Stimulated activated CD4-positive, alpha-beta T cell treated with anti-CD3 and anti-CD28 coated beads, Interleukin-4, amount 100 ng/mL, for 4 hours (primary cell): ENCODE measurements at regions not wholly inside any gene's neighbourhood (a gene's known extent, or its start where the extent isn't known, plus 50 kb on each side); places are given as distances from the start of the nearest gene placed in this dataset.
"Not testable (repeated sequence)": the region's sequence is repeated elsewhere in the genome, so short reads cannot be mapped to it uniquely, and the experiment has no call there.

Experiments
- DNase-seq, 2 experiments: peaks; one replicate each; pipeline ENCODE4 v3.0.0-alpha.2; 2020

DNA sequence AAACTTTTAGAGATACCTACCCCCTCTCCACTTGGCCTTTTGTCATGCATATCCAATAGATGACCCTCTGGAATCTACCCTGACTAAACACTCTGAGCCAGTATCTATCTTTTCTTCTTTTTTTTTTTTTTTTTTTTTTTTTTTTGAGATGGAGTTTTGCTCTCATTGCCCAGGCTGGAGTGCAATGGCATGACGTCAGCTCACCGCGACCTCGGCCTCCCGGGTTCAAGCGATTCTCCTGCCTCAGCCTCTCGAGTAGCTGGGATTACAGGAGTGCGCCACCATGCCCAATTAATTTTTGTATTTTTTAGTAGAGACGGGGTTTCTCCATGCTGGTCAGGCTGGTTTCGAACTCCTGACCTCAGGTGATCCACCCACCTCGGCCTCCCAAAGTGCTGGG, 50.8 kb upstream of the GRIN2B start:
- DNase-seq, result not testable (repeated sequence)

DNA sequence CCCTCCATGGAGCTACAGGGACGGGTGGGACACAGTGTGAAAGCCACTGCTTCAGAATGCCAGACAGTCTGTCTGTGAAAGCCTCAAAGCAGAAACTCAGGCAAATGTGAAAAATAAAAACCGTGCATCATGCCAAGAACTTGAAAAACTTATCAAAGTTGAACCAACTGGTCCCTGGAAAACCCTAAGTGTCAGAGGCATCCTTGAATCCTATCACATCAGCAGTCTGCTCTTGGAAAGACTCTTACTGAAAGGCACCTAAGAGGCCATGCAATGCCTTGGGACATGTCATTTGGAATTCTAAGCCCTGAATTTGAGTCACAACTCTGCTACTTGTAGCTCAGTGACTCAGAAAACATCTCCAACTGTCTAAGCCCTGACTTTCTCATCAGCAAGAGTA, 62.4 kb upstream of the GRIN2B start:
- DNase-seq, result no peak

DNA sequence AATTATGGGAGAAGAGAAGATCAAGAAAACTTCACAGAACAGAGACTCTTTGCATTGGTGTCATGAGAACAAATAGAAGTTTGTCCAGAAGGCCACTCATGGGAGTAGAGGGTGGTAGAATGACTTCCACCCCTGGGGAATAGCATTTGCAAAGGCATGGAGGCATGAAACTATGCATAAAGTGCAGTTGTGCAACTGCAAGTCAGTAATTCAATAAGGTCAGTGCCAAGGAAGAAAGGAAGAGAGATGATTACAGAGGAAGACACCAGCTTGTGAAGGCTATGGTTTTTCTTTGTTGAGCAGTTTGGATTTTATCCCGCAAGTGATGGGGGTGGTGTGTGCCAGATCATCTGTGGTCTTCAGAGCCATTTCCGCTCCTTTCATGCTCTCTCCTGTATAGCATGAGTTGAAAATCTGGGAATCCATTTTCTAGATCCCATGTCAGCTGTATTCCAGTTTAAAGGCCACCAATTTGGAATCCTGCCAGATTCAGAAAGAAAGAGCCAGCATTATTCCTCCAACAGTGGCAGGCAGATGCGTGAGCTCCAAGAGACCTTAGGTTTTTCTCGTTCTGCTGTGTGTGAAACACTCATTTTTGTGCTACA, 67.6 kb upstream of the GRIN2B start:
- no peak for DNase-seq

DNA sequence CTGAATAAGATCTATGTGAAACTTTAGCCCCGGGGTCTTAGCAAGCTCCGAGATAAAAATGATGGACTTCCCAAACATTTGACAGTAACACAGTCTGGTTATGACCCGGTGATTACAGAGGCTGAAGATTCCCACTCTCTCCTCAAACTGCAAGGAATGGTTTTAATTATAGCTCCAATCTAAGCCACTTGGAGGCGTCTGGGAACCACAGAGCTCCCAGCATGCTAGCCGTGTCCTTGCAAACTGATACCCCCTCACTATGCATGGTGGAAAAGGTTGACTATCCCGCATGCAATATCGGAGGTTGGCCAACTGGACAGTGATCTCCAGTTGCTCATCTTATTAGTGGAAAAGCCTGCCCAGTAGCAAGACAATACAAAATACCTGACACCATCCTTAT, 76.5 kb upstream of the GRIN2B start:
- no peak for DNase-seq

DNA sequence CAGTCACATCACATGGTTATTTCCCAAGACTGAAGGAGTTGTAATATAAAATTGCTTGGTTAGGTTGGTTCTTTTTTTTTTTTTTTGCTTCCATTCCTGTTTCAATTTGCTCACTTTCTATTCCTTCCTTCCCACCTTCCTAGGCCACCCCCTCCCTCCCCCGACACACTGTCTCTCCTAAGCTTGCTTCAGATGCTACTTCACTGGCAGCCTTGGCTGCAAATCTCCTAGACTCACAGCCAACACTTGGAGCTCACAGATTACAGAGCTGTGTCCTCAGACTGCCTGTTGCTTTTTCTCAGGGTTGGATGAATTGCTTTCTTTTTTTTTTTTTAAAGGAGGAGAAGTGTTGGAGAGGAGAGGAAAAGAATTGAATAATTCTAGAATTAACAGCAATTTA, 77.3 kb upstream of the GRIN2B start:
- no peak for DNase-seq

DNA sequence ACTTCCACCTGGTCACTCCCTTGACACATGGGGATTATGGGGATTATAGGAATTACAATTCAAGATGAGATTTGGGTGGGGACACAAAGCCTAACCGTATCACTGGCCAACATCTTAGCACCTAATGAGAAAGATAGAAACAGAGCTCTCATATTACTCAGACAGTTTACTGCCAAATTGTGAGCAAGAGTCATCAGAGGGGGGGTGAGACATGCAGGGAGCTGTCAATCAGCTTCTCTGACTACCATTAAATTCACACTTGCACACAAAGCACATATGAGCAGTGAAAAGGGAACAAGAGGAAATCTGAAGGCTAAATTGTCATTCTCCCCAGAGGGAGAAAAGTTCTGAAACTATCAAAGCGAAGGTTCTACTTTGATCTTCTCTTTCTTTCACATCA, 78.1 kb upstream of the GRIN2B start:
- DNase-seq, result no peak

DNA sequence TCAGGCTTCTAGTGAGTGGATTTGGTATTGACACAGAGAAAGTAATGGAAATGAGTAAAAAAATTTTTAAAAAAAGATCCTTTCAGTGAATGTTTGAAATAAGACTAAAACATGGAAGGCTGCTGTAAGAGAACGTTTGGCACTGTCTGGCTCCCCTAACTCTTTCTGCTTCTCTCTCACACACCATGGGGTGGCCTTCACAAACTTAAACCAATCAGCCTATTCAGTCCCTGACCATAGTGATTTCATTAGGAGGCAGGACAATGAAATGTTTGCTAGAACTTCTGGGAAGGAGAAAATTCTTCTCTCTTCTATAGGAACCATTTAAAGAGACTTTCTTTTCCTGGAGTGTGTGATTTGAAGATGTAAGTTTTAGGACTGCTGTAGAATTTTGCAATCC, 84.2 kb upstream of the GRIN2B start:
- DNase-seq, result no peak

DNA sequence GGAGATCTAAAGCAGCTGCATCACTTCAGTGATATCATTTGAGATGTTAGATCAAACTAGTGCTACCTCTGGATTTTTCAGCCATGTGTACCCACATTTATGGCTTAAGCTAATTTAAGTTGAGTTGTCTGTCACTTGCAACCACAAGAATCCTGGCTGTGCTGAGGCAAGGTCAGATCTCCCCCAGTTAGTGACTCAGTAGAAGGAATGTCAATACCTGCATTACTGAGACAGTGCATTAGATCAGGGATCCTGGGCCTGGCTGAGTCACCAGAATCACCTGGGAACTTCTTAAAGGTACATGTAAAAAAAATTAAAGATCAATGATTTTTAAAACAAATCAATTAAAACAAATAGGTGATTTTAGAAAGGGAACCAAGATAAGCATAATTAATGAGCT, 84.6 kb upstream of the GRIN2B start:
- no peak for DNase-seq

DNA sequence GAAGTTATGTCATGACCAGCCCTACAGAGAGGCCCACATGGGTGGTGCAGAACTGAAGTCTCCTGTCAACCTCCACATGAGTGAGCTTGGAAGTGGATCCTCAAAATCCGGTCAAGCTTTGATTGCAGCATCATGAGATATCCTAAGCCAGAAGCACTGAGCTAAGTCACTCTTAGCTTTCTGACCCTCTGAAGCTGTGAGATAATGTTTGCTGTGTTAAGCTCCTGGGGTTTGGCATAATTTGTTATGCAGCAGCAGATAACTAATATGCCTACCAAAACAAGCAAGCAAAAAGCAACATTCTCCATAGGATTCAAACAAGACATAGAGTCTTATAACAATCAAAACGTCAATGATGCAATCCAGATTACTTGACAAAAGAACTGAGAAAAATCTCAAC, 87.6 kb upstream of the GRIN2B start:
- no peak for DNase-seq

DNA sequence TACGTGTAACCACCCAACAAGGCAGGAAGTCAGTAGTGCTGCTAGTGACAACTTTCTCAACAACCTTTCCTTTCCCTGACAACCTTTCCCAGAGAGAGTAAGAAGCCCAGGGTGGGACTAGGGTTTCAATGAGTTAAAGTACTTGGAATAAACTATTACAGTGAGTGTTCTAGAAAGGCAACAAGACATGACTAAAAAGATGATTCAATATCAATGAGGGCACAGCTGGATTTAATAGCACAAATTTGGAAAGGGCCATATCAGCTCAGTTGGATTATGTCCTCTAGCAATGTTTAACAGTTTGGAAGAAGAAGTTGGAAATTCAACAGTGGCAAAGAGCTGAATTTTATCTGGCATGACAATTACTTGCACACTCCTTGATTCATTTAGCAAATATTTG, 90.4 kb upstream of the GRIN2B start:
- no peak for DNase-seq

DNA sequence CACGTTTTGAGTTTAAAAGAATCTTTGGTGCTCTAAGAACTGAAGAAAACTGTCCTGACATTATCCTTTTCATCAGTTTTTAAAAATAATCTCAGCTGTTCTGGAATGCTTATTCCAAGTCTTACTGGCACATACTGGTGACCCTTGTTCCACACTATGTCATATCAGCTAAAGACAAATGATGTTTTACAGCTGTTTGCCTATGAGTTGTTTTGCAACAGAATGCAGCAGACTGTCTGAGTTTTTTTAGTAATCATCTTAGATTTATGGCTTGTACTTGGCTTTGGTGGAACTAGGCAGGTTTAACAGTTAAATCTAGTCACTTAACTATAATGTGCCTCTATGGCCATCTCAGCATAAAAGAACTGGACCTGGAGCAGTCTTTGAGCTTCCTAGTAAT, 91.6 kb upstream of the GRIN2B start:
- no peak for DNase-seq

DNA sequence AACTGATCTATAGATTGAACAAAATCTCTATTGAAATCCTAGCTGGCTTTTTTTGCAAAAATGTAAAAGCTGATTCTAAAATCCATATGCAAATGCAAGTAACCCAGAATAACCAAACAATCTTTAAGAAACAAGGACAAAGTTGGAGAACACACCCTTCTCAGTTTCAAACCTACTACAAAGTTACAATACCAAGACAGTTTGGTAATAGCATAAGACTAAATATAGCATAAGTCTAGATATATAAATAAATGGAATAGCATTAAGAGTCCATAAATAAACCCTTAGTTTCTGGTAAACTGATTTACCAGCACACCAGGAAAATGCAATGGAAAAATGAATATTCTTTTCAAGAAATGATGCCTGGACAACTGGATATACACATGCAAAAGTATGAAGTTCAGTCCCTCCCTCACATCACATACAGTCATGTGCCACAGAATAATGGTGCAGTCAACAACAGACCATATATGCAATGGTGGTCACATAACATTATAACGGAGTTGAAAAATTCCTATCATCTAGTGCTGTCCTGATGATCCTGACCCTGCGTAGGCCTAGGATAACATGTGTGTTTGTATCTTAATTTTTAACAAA, 94.5 kb upstream of the GRIN2B start:
- DNase-seq, result no peak

DNA sequence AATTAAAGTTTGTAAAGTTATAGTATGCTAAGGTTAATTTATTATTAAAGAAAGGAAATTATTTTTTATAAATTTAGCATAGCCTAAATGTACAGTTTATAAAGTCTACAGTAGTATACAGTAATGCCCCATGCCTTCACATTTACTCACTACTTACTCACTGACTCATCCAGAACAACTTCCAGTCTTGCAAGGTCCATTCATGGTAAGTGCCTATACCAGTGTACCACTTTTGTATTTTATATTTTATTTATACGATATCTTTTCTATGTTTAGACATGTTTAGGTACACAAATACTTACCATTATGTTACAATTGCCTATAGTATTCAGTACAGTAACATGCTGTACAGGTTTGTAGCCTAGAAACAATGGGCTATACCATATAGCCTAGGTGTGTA, 95.1 kb upstream of the GRIN2B start:
- no peak for DNase-seq

DNA sequence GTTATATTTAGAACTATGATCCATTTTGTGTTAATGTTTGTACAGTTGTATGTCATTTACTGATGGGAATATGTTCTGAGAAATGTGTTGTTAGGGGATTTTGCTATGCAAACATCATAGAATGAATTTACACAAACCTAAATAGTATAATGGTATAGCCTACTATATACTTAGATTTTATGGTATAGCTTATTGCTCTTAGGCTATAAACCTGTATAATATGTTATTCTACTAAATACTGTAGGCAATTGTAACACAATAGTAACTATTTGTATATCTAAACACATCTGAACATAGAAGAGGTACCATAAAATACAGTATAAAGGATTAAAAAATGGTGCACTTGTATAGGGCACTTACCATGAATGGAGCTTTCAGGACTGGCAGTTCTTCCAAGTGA, 105.4 kb upstream of the GRIN2B start:
- no peak for DNase-seq

DNA sequence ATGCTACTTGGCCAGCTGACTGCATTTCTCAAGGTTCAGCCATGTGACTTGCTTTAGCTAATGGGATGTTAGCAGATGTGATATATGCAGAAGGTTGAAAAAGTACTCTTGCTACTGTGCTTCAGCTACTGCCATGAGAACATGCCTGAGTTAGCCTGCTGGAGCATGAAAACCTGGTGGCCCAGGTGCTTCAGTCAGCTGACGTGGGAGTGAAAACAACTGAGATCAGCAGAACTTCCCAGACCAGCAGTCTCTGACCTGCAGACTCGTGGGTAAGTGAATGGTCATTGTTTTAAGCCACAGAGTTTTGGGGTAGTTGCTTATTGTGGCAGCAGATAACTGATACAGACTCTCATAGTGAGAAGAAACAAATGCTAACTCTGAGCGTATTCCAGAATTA, 118.6 kb upstream of the GRIN2B start:
- no peak for DNase-seq

DNA sequence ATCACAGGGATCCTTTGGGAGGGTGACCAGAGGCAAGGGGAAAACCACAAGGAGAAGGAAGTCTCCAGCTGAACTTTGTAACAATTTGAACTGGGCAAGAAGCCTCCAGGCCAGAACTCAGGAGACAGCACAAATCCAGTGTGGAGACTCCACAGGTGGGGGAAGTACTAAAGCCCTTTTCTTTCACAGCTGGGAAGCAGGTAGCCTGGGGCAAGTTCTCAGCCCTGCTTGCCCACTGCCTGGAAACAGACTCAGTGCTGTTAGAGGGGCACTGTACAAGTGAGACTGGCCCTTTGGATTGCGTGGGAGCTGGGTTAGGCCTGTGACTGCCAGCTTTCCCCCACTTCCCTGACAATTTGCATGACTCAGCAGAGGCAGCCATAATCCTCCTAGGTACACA, 120.2 kb upstream of the GRIN2B start:
- not testable (repeated sequence) for DNase-seq

DNA sequence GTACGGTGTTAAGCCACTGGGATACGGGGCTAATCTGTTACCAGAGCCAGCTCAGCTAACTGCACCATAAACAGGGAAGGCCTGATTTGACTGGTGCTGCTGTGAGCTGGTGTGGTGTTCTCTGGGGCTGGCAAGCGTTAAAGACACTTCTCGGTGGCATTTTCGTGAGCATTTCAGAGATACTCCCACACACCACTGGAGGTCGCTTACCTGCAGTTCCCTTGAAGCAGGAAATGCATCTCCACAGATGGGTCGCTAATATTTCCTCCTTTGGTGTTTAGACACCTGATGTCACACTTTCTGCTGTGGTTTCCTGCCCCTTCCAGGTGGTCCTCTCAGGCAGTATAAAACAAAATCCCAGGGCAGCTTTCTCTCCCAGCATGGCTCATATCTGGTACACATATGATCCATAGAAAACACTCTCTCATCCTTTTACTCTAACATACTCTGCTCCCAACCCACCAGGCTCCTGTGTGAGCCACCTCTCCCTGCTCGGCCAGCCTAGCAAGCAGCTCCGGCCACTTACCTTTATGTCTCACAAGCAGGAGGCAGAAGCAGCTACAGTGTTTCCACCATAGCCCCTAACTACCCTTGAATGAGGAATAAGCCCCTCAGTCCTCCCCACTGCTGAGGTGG, 129.9 kb upstream of the GRIN2B start:
- DNase-seq, result no peak

DNA sequence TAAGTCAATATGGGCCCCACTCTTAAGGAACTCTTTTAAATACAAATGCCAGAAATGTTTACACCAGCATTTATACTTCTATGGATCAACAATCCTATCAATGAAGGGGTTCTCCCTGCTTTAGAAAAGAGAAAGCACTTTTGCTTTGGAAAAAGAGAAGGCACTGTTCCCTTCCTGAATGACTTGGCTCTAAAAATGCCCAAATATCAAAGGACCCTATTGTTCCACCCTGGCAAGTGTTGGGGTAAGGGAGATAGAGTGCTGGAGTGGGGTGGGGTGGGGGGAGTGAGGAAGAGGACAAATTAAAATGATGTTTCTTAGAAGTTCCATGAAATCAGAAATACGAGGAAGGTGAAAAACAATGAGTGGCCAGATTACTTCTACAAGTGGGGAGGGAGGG, 131.6 kb upstream of the GRIN2B start:
- DNase-seq, result no peak

DNA sequence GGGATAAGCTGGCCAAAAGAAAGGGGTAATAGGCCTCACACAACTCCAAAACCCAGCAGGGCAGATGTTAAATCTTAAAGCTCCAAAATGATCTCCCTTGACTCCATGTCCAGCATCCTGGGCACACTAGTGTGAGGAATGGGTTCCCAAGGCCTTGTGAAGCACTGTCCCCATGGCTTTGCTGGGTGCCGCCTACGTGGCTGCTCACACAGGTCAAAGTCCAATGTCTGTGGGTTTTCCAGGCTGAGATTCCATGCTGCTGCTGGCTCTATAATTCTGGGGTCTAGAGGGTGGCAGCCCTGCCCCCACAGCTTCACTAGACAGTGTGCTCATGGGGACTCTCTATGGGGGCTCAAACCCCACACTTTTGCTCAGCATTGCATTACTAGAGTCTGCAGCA, 145.3 kb upstream of the GRIN2B start:
- DNase-seq, result no peak

DNA sequence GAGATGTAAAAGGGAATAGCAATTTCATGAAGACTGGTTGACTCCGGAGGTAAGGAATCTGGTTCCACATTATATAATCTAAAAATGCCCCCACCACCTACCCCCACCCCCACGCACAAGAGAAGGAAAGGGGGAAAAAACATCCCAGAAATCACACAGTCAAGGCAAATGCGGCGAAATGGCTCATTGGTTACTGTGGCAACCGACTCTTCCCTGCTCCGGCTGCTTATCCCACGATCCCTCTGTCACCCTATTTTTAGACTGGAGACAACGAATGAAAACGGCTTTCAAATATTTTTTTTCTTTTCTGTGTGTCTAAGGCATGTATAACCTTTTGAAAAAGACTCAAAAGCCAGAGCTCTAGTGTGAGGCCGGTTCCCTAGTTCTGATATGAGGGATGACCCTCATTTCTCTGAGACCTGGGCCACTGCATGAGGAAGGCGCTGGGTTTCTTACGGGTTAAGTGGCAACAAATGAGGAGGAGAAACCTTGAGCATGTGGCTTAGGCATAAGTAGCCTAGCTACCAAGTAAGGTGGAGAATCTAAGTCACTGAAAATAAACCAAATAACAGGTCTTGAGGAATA, 148.3 kb upstream of the GRIN2B start:
- DNase-seq, result no peak

DNA sequence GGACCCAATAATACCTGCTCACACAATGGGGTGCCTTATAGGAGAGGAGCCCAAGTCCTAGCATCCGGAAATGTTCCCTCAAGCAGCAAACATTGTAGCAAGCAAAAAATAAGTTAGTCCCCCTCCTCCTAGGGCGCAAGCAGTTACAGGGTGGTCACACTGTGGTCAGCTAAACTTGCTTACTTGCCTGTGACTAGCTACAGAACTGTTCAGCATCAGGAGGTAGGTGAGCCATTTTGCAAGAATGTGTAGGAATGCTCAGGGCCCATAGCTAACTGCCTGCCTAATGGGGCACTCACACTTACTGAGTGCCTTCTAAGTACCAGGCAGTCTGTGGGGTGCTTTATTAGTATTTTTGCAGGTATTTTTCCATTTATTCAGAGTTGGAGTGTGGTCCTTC, 154.6 kb upstream of the GRIN2B start:
- DNase-seq, result no peak

DNA sequence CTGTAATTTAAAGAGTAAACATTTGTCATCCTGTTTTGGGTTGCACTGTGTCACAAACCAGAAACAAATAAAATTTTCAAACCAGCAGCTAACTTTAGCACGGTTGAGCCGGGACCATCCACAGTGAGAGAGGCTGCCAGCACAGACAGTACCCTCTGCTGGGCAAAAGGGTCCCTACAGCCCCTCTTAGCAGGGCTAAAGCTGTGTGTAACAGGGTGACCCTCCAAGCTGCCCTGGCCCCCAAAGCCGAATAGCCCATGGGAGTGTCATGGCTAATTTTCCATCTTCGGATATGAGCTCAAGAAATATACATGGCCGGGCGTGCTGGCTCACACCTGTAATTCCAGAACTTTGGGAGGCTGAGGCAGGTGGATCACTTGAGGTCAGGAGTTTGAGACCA, 157.1 kb upstream of the GRIN2B start:
- no peak for DNase-seq

DNA sequence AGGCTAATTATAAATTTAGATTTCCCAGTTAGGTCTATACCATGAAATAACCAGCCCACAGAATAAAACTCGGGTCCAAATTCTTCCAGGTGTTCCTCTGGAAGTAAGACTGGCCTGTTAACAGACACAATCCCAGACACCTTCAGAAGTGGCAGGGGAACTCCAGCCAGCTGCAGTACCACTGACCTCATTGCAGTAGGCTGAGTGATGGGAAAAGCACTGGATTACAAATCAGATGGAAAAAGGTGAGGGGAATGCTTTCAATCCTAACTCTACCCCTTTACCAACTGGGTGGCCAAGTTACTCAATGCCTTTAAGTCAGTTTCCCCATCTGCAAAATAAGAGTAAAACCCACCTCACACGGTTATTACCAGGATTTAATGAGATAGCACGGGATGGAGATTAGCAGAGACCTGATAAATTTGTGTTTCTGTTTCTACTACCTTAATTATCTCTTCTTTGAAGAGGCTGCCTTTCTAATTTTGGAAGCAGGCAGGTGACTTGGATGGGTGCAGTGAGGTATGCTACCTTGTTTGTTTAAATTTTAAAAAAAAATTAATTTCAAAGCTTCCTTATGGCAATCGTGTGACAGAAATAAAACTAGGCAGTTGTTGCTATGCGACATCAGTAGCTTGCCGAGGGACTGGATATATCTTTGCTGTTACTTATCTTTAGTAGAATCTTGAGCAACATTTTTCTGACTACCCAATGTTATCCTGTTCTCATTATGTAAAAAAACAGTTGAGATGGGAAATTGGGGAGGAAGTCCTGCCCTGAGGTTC, 167.3 kb upstream of the GRIN2B start:
- DNase-seq, result no peak

DNA sequence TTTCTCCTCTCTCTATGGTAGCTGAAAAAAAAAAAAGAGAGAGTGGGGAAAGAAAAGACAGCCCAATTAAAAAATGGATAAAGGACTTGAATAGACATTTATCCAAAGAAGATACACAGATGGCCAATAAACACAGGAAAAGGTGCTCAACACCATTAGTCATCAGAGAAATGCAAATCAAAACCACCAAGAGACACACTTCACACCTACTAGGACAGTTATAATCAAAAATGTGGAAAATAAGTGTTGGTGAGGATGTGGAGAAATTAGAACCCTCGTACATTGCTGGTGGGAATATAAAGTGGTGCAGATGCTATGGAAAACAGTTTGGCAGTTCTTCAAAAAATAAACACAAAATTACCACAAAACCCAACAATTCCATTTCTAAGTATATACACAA, 172.4 kb upstream of the GRIN2B start:
- DNase-seq, result no peak
